ENCODE measurements at regions not wholly inside any gene's neighbourhood (a gene's known extent, or its start where the extent isn't known, plus 50 kb on each side); places are given as distances from the start of the nearest gene placed in this dataset.

DNA sequence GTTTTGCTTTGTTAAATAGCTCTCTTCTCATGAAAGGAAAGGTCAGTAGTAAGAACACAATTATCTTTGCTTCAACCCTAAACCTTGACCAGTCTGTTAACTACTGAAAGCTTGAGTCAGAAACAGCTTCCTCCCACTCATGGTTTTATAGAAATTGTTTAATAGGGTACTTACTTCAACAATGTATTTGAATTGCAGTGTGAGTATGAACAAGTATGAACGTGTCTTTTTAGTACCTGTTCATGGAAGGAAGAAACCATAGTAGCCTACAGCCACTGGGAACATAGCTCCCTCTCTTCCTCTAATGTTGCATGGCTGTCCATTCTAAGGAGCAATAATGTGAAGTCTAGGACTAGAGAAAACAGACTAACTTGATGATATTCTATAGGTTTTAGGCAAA is 311.0 kb downstream of the MCTP2 start:
- TF ChIP-seq, protein P1, sequence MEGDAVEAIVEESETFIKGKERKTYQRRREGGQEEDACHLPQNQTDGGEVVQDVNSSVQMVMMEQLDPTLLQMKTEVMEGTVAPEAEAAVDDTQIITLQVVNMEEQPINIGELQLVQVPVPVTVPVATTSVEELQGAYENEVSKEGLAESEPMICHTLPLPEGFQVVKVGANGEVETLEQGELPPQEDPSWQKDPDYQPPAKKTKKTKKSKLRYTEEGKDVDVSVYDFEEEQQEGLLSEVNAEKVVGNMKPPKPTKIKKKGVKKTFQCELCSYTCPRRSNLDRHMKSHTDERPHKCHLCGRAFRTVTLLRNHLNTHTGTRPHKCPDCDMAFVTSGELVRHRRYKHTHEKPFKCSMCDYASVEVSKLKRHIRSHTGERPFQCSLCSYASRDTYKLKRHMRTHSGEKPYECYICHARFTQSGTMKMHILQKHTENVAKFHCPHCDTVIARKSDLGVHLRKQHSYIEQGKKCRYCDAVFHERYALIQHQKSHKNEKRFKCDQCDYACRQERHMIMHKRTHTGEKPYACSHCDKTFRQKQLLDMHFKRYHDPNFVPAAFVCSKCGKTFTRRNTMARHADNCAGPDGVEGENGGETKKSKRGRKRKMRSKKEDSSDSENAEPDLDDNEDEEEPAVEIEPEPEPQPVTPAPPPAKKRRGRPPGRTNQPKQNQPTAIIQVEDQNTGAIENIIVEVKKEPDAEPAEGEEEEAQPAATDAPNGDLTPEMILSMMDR (IDR thresholded peaks at IDR 0.05; ENCODE audit: low read length), result no peak
- no peak for TF ChIP-seq EZH2 (IDR thresholded peaks at IDR 0.05; ENCODE audit: borderline replicate concordance, low read length)
